ENCODE measurements at regions not wholly inside any gene's neighbourhood (a gene's known extent, or its start where the extent isn't known, plus 50 kb on each side); places are given as distances from the start of the nearest gene placed in this dataset.
"Not testable (repeated sequence)": the region's sequence is repeated elsewhere in the genome, so short reads cannot be mapped to it uniquely, and the experiment has no call there.

DNA sequence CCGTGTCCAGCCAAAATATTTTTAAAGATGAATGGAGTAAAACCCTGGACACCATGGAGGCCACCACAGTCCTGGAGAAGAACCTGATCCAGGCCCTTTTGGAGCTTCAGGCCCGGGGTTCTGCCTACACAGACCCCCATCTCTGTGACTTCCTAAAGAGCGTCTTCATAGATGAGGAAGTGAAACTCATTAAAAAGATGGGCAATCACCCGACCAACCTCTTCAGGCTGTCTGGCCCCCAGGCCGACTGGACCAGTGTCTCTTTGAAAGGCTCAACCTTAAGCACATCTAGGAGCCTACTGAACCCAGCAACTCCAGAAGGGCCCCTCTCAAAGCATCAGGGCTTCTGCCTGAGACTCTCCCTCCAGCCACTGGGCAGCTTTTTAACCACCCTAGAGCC, 107.9 kb upstream of the FAM174B start:
- DNase-seq (ENCODE audit: low read depth in 3 of 3) = no peak

DNA sequence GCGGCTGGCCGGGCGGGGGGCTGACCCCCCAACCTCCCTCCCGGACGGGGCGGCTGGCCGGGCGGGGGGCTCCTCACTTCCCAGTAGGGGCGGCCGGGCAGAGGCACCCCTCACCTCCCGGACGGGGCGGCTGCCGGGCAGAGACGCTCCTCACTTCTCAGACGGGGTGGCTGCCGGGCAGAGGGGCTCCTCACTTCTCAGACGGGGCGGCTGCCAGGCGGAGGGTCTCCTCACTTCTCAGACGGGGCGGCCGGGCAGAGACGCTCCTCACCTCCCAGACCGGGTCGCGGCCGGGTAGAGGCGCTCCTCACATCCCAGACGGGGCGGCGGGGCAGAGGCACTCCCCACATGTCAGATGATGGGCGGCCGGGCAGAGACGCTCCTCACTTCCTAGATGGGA, 112.6 kb upstream of the FAM174B start:
- DNase-seq (ENCODE audit: low read depth in 3 of 3) = not testable (repeated sequence)

- DNase-seq (ENCODE audit: low read depth in 3 of 3) = no peak
These were observed 115.1 kb upstream of the FAM174B start for GRCh38 chr15:92770641-92771040.

DNA sequence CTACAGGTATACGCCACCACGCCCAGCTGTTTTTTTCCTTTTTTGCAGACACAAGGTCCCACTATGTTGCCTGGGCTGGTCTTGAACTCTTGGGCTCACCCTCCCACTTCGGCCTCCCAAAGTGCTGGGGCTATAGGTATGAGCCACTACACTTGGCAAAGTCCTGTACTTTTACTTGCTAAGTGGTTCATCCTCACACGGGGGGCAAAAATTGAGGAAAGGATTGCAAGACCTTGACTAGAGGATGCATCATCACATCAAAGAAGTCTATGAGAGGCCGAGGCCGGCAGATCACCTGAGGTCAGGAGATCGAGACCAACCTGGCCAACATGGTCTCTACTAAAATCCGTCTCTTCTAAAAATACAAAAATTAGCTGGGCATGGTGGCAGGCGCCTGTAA, 116.5 kb upstream of the FAM174B start:
- DNase-seq (ENCODE audit: low read depth in 3 of 3) = no peak

- no peak for DNase-seq (ENCODE audit: low read depth in 3 of 3)
These were observed 117.2 kb upstream of the FAM174B start for GRCh38 chr15:92772626-92773244.

- no peak for DNase-seq (ENCODE audit: low read depth in 3 of 3)
These were observed 117.8 kb upstream of the FAM174B start for GRCh38 chr15:92773340-92773739.

- no peak for DNase-seq (ENCODE audit: low read depth in 3 of 3)
These were observed 120.2 kb upstream of the CHD2 start for GRCh38 chr15:92779874-92780273.

GRCh38 chr15:92780843-92781242, 119.3 kb upstream of the CHD2 start:
- no peak for DNase-seq (ENCODE audit: low read depth in 3 of 3)

DNA sequence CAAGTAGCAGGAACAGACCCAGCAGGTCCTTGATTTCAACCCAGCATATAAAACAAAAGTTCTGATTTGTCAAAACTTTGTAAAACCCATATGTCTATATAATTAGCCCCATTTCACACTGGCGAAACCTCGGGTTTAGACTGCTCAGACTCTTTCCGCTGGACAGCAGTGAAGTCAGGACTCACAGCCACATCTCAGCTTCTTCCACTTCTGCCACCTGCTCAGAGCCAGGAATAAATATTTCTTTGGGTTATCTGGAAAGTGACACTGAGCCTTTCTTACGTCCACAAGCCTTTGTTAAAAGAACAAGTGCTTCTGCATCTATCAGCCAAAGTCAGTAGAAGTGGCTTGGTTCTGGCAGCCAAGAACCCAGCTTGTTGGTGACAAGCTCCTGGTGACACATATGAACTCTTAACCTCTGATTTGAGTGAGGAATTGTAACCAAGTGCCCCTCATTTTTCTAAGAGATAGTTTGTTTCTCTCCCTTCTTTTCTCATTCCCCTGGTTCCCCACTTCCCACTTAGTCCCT, 118.1 kb upstream of the CHD2 start:
- no peak for DNase-seq (ENCODE audit: low read depth in 3 of 3)

DNA sequence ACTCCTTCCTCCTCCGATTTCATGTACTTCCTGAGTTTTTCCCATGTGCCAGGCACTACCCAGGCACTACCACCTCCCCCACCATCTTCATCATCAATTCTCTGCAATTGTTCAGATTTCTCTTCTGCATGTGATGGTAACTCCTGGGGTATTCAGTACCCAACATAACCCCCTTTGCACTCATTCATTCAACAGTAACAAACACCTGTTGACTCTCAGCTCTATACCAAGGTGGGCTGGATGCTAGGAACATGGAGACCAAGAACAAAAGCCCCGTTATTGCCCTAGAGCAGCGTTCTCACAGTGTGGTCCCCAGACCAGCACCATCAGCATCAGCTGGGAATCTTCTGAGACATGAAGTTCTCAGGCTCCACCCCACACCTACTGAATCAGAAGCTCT, 113.0 kb upstream of the CHD2 start:
- DNase-seq (ENCODE audit: low read depth in 3 of 3) = no peak

GRCh38 chr15:92788196-92788595, 111.9 kb upstream of the CHD2 start:
- no peak for DNase-seq (ENCODE audit: low read depth in 3 of 3)

- DNase-seq (ENCODE audit: low read depth in 3 of 3) = not testable (repeated sequence)
These were observed 111.3 kb upstream of the CHD2 start for GRCh38 chr15:92788793-92789192.

DNA sequence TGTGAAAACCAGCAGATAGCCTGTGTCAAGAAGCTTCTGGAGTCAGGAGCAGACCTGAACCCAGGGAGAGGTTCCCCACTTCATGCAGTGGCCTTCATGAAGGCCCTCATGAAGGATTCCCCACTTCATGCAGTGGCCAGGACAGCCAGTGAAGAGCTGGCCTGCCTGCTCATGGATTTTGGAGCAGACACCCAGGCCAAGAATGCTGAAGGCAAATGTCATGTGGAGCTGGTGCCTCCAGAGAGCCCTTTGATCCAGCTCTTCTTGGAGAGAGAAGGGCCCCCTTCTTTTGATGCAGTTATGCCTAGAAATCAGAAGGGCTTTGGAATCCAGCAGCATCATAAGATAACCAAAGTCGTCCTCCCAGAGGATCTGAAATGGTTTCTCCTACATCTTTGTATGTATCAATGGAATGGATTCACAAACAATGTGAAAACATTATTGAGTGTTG, 103.9 kb upstream of the CHD2 start:
- DNase-seq (ENCODE audit: low read depth in 3 of 3) = no peak

DNA sequence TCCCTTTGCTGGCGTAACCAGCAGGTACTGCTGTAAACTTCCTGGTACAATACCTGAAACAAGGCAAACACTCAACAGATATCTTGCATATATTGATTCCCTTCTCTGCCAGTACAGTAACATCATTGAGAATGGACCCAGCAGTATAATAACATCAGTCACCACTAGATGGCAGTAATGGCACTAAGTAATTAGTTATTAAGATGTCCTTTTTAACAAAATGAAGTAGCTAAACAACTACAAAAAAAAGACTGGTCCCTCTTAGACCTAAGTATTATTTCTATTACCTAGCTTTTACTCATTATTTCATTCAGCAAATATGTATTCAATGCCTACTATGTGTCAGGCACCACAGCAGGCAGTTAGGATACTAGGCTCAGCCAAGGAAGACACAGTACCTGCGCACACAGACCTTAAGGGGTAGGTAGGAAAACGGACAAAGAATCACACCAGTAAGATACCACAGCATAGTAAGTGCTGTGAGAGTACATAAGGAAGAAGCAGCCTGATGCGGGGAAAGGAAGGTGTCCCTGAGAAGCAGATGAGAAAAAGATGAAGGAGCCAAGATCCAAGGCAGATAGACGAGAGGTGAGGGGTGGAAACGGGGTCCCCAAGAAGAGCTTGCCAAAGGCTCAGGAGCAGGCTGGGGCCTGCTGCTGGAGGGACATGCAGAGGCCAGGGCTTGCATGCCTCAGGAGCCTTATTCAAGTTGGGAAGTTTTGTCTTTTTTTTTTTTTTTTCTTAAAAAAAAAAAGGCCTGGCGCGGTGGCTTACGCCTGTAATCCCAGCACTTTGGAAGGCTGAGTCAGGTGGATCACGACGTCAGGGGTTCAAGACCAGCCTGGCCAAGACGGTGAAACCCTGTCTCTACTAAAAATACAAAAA, 102.7 kb upstream of the CHD2 start:
- peak in 1 of 3 experiments; percentile 54 for DNase-seq (ENCODE audit: low read depth in 3 of 3)

DNA sequence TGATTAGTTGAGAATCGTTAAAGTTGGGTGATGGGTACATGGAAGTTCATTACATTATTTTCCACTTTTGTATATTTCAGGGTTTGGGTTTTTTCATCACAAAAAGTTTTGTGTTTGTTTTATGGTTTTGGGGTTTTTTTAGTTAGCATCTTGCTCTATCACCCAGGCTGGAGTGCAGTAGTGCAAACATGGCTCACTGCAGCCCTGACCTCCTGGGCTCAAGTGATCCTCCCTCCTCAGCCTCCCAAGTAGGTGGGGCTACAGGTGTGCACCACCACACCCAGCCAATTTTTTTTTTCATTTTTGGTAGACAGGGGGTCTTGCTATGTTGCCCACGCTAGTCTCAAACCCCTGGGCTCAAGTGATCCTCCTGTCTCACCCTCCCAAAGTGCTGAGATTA, 100.1 kb upstream of the CHD2 start:
- DNase-seq (ENCODE audit: low read depth in 3 of 3) = no peak

DNA sequence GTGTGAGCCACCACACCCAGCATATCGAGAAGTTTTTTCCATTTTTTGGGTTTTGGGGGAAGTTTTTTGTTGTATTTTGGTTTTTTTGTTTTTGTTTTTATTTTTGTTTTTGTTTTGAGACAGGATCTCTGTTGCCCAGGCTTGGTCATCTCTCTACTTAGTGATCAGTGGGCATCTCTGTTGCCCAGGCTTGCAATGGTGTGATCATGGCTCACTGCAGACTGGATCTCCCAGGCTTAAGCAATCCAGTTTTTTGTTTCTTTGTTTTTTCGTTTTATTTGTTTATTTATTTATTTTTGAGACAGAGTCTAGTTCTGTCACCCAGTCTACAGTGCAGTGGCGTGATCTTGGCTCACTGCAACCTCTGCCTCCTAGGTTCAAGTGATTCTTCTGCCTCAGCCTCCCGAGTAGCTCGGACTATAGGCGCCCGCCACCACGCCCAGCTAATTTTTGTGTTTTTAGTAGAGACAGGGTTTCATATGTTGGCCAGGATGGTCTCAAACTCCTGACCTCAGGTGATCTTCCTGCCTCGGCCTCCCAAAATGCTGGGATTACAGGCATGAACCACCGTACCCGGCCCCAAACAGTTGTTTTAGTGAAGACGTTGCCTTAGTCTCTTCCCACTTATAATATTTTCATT, 99.6 kb upstream of the CHD2 start:
- not testable (repeated sequence) for DNase-seq (ENCODE audit: low read depth in 3 of 3)

GRCh38 chr15:92801056-92801773, 98.9 kb upstream of the CHD2 start:
- not testable (repeated sequence) for DNase-seq (ENCODE audit: low read depth in 3 of 3)

GRCh38 chr15:92801774-92802464, 98.2 kb upstream of the CHD2 start:
- DNase-seq (ENCODE audit: low read depth in 3 of 3) = no peak

DNA sequence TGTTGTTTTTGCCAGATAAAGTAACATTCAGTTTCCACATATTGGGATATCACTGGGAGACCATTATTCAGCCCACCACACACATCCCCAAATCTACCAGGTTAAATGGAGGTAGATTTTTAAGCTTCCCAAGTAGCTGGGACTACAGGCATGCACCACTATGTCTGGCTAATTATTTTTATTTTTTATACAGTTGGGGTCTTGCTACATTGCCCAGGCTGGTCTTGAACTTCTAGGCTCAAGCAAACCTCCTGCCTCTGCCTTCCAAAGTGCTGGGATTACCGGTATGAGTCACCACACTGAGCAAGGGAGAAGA, 96.6 kb upstream of the CHD2 start:
- no peak for DNase-seq (ENCODE audit: low read depth in 3 of 3)

GRCh38 chr15:92803852-92804609, 96.1 kb upstream of the CHD2 start:
- peak; percentile 62 to 88 (median 78) for DNase-seq (ENCODE audit: low read depth in 3 of 3)

- not testable (repeated sequence) for DNase-seq (ENCODE audit: low read depth in 3 of 3)
These were observed 95.6 kb upstream of the CHD2 start for GRCh38 chr15:92804610-92804936.

Data from stimulated activated CD4-positive, alpha-beta T cell treated with anti-CD3 and anti-CD28 coated beads, TNF-alpha, amount 100 ng/mL, for 24 hours (primary cell).